ENCODE measurements at regions not wholly inside any gene's neighbourhood (a gene's known extent, or its start where the extent isn't known, plus 50 kb on each side); places are given as distances from the start of the nearest gene placed in this dataset.

DNA sequence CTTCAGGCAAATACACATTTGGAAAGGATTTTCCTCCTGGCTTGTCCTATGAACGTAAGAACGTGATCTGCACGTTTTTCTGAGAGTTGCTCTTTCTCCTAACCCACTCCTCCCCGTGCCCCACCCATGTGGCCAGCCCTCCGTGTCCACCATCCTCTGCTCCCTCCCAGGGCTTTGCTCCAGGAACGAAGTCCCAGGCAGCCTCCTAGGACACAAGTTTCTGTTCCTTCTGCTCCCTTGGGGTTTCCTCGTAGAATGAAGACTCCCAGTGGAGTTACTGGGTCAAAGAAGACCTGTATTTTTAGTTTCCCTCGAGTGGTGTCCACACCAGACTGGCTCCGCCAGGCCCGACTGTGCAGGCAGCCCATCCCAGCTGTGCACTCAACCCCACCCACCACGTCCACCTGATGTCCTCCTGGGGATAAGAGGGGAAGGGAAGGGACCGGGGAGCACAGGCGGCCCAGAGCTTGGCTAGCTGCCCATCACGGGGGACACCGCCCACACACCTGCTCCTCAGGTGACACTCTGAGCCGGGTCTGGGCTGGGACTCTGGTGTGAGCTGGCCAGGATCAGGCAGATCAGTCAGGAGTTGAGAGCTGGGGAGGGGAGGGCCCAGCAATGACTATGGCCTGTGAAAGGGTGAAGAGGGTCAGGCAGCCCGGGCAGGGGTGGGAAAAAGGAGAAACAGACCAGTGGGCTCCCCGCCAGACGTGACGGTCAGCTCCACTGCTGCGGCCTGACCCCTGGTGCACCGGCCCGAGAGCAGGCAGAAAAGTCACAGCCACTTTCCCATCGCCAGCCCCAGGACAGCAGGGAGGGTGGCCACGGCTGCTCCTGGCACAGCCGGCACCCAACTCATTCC, 54.3 kb upstream of the PPP2R2D start:
- Histone ChIP-seq H3K4me1 (ENCODE audit: control insufficient read depth in 5 of 5, insufficient read depth in 5 of 5, low read length in 5 of 5) (no peaks in the 10 kb centered on the region), H3K27me3 (ENCODE audit: control insufficient read depth in 3 of 3, insufficient read depth in 3 of 3, low read length in 2 of 3) (no peaks in the 10 kb centered on the region), H3K36me3 (ENCODE audit: control insufficient read depth in 4 of 4, insufficient read depth in 4 of 4, low read length in 4 of 4) (no peaks in the 10 kb centered on the region), H3K9me3 (ENCODE audit: control insufficient read depth in 4 of 4, insufficient read depth in 3 of 4, low read length in 3 of 4) (peaks cover 0 to 7% (median under 1%) of the 10 kb centered on the region in 4 donors), H3K9ac (ENCODE audit: insufficient read depth in 1 of 2, low read length in 2 of 2) (no peak overlapping the region), H3K4me3 (no peak overlapping the region), H3K27ac (ENCODE audit: low read depth in 1 of 2, low read length in 1 of 2) (no peak overlapping the region)
- DNase-seq (no peak), ATAC-seq (ENCODE audit: insufficient read depth, low FRiP score) (no peak)
- TF ChIP-seq, protein P1, sequence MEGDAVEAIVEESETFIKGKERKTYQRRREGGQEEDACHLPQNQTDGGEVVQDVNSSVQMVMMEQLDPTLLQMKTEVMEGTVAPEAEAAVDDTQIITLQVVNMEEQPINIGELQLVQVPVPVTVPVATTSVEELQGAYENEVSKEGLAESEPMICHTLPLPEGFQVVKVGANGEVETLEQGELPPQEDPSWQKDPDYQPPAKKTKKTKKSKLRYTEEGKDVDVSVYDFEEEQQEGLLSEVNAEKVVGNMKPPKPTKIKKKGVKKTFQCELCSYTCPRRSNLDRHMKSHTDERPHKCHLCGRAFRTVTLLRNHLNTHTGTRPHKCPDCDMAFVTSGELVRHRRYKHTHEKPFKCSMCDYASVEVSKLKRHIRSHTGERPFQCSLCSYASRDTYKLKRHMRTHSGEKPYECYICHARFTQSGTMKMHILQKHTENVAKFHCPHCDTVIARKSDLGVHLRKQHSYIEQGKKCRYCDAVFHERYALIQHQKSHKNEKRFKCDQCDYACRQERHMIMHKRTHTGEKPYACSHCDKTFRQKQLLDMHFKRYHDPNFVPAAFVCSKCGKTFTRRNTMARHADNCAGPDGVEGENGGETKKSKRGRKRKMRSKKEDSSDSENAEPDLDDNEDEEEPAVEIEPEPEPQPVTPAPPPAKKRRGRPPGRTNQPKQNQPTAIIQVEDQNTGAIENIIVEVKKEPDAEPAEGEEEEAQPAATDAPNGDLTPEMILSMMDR (IDR thresholded peaks at IDR 0.05; ENCODE audit: control extremely low read depth, extremely low read depth): no peak
- WGBS, 2 donors: 62 to 78% methylated on average over 25 to 26 of the region's 26 CpGs

DNA sequence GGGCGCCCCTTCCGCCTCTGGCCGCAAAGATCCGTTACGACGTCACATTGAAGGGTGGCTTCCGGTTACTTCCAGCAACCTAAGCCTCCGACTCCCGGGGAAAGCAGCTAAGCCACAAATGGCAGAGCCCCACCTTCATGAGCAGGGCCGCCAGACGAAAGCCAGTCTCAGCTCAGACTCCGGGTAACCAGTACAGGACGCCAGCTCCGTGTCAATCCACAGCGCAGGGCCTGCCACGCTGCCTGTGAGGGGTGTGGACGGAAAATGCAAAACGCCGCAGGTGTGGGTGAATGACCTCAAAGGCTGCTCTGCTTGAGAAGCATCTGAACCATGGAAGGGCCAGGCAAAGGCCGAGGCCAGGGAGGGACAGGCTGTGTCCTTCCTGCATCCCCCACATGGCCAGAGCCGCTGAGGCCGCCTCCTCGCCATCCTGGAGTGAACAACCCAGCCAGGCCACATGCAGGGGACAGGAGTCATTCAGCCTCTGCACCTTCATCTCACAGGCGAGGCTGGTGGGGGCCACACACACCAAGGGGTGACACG, 53.5 kb upstream of the PPP2R2D start:
- Histone ChIP-seq H3K4me3 (no peak overlapping the region), H3K36me3 (ENCODE audit: control insufficient read depth in 4 of 4, insufficient read depth in 4 of 4, low read length in 4 of 4) (no peaks in the 10 kb centered on the region), H3K9me3 (ENCODE audit: control insufficient read depth in 4 of 4, insufficient read depth in 3 of 4, low read length in 3 of 4) (peaks cover 0 to 7% (median under 1%) of the 10 kb centered on the region in 4 donors), H3K27me3 (ENCODE audit: control insufficient read depth in 3 of 3, insufficient read depth in 3 of 3, low read length in 2 of 3) (no peaks in the 10 kb centered on the region), H3K4me1 (ENCODE audit: control insufficient read depth in 5 of 5, insufficient read depth in 5 of 5, low read length in 5 of 5) (no peaks in the 10 kb centered on the region), H3K9ac (ENCODE audit: insufficient read depth in 1 of 2, low read length in 2 of 2) (no peak overlapping the region), H3K27ac (ENCODE audit: low read depth in 1 of 2, low read length in 1 of 2) (no peak overlapping the region)
- TF ChIP-seq, protein P1 (IDR thresholded peaks at IDR 0.05; ENCODE audit: control extremely low read depth, extremely low read depth): no peak
- DNase-seq: no peak
- no peak for ATAC-seq (ENCODE audit: insufficient read depth, low FRiP score)
- WGBS, 2 donors: 82 to 87% methylated on average over 25 of the region's 25 CpGs

DNA sequence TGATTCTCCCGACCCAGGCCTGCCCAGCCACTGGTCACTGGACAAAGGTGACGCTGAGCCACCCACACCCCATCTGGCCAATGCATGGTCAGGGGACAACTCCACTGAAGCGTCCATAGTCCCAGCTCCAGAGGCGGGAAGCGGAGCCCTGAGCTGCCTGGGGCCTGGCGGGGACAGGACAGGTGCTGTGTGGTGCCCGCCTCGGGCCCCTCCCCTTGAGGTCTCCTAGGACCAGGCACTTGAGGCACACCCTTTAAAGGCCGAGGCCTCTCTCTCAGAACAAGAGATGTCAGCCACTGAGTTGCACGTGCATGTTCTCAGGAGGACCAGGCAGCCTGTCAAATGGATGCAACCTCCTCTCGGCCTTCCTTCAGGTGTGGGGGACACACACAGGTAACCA, 52.5 kb upstream of the PPP2R2D start:
- Histone ChIP-seq H3K9me3 (ENCODE audit: control insufficient read depth in 4 of 4, insufficient read depth in 3 of 4, low read length in 3 of 4) (peaks cover 0 to 7% (median under 1%) of the 10 kb centered on the region in 4 donors), H3K4me1 (ENCODE audit: control insufficient read depth in 5 of 5, insufficient read depth in 5 of 5, low read length in 5 of 5) (no peaks in the 10 kb centered on the region), H3K4me3 (no peak overlapping the region), H3K27ac (ENCODE audit: low read depth in 1 of 2, low read length in 1 of 2) (no peak overlapping the region), H3K27me3 (ENCODE audit: control insufficient read depth in 3 of 3, insufficient read depth in 3 of 3, low read length in 2 of 3) (no peaks in the 10 kb centered on the region), H3K36me3 (ENCODE audit: control insufficient read depth in 4 of 4, insufficient read depth in 4 of 4, low read length in 4 of 4) (no peaks in the 10 kb centered on the region), H3K9ac (ENCODE audit: insufficient read depth in 1 of 2, low read length in 2 of 2) (no peak overlapping the region)
- TF ChIP-seq, protein P1 (IDR thresholded peaks at IDR 0.05; ENCODE audit: control extremely low read depth, extremely low read depth): no peak
- 75 to 86% methylated on average over 11 of the region's 11 CpGs for WGBS, 2 donors
- DNase-seq (no peak), ATAC-seq (ENCODE audit: insufficient read depth, low FRiP score) (no peak)
